ENCODE measurements at regions not wholly inside any gene's neighbourhood (a gene's known extent, or its start where the extent isn't known, plus 50 kb on each side); places are given as distances from the start of the nearest gene placed in this dataset.

- H3K27me3 ChIP-seq (ENCODE audit: control insufficient read depth in 1 of 2, insufficient read depth in 2 of 2, low read length in 2 of 2): peaks cover 2 to 4% of the 10 kb centered on the region in 2 donors
- no peaks in the 10 kb centered on the region for H3K36me3 ChIP-seq (ENCODE audit: control insufficient read depth in 2 of 2, insufficient read depth in 2 of 2, low read length in 2 of 2)
- no peaks in the 10 kb centered on the region for H3K9me3 ChIP-seq (ENCODE audit: control insufficient read depth in 2 of 2, low read length in 2 of 2)
- no peak overlapping the region for H3K4me3 ChIP-seq (ENCODE audit: low read length in 2 of 2)
- no peak overlapping the region for H3K9ac ChIP-seq (ENCODE audit: low read length in 2 of 2)
- no peaks in the 10 kb centered on the region for H3K4me1 ChIP-seq (ENCODE audit: control insufficient read depth, insufficient read depth, low read length)
- no peak overlapping the region for H3K27ac ChIP-seq (ENCODE audit: low read length)
Measured at GRCh38 chr18:79611040-79611681, 68.4 kb upstream of the CTDP1 start.

GRCh38 chr18:79612291-79613108, 67.1 kb upstream of the CTDP1 start:
- no peak overlapping the region for H3K27ac ChIP-seq (ENCODE audit: low read length)
- H3K27me3 ChIP-seq (ENCODE audit: control insufficient read depth in 1 of 2, insufficient read depth in 2 of 2, low read length in 2 of 2): peaks cover 2% of the 10 kb centered on the region in 2 donors
- H3K9ac ChIP-seq (ENCODE audit: low read length in 2 of 2): no peak overlapping the region
- H3K9me3 ChIP-seq (ENCODE audit: control insufficient read depth in 2 of 2, low read length in 2 of 2): no peaks in the 10 kb centered on the region
- H3K4me1 ChIP-seq (ENCODE audit: control insufficient read depth, insufficient read depth, low read length): peaks cover 4% of the 10 kb centered on the region
- no peak overlapping the region for H3K4me3 ChIP-seq (ENCODE audit: low read length in 2 of 2)
- H3K36me3 ChIP-seq (ENCODE audit: control insufficient read depth in 2 of 2, insufficient read depth in 2 of 2, low read length in 2 of 2): no peaks in the 10 kb centered on the region

- H3K27me3 ChIP-seq (ENCODE audit: control insufficient read depth in 1 of 2, insufficient read depth in 2 of 2, low read length in 2 of 2): peaks cover 2% of the 10 kb centered on the region in 2 donors
- no peaks in the 10 kb centered on the region for H3K36me3 ChIP-seq (ENCODE audit: control insufficient read depth in 2 of 2, insufficient read depth in 2 of 2, low read length in 2 of 2)
- H3K9me3 ChIP-seq (ENCODE audit: control insufficient read depth in 2 of 2, low read length in 2 of 2): no peaks in the 10 kb centered on the region
- H3K9ac ChIP-seq (ENCODE audit: low read length in 2 of 2): no peak overlapping the region
- H3K4me1 ChIP-seq (ENCODE audit: control insufficient read depth, insufficient read depth, low read length): peaks cover 4% of the 10 kb centered on the region
- H3K4me3 ChIP-seq (ENCODE audit: low read length in 2 of 2): no peak overlapping the region
- no peak overlapping the region for H3K27ac ChIP-seq (ENCODE audit: low read length)
Measured at GRCh38 chr18:79613186-79613931, 66.2 kb upstream of the CTDP1 start.

GRCh38 chr18:79614211-79614955, 65.2 kb upstream of the CTDP1 start:
- H3K4me1 ChIP-seq (ENCODE audit: control insufficient read depth, insufficient read depth, low read length): peaks cover 4% of the 10 kb centered on the region

GRCh38 chr18:79615091-79615490, 64.5 kb upstream of the CTDP1 start:
- Histone ChIP-seq H3K4me1 (ENCODE audit: control insufficient read depth, insufficient read depth, low read length) (peaks cover 4% of the 10 kb centered on the region), H3K36me3 (ENCODE audit: control insufficient read depth in 2 of 2, insufficient read depth in 2 of 2, low read length in 2 of 2) (no peaks in the 10 kb centered on the region), H3K9ac (ENCODE audit: low read length in 2 of 2) (no peak overlapping the region), H3K9me3 (ENCODE audit: control insufficient read depth in 2 of 2, low read length in 2 of 2) (no peaks in the 10 kb centered on the region), H3K27me3 (ENCODE audit: control insufficient read depth in 1 of 2, insufficient read depth in 2 of 2, low read length in 2 of 2) (peaks cover 2% of the 10 kb centered on the region in 2 donors), H3K4me3 (ENCODE audit: low read length in 2 of 2) (no peak overlapping the region), H3K27ac (ENCODE audit: low read length) (no peak overlapping the region)

More at GRCh38 chr18:79614211-79614955, 65.2 kb upstream of the CTDP1 start:
- H3K4me3 ChIP-seq (ENCODE audit: low read length in 2 of 2): no peak overlapping the region
- no peaks in the 10 kb centered on the region for H3K9me3 ChIP-seq (ENCODE audit: control insufficient read depth in 2 of 2, low read length in 2 of 2)
- peaks cover 2% of the 10 kb centered on the region in 2 donors for H3K27me3 ChIP-seq (ENCODE audit: control insufficient read depth in 1 of 2, insufficient read depth in 2 of 2, low read length in 2 of 2)
- H3K9ac ChIP-seq (ENCODE audit: low read length in 2 of 2): no peak overlapping the region
- H3K27ac ChIP-seq (ENCODE audit: low read length): no peak overlapping the region
- H3K36me3 ChIP-seq (ENCODE audit: control insufficient read depth in 2 of 2, insufficient read depth in 2 of 2, low read length in 2 of 2): no peaks in the 10 kb centered on the region

- Histone ChIP-seq H3K36me3 (ENCODE audit: control insufficient read depth in 2 of 2, insufficient read depth in 2 of 2, low read length in 2 of 2) (no peaks in the 10 kb centered on the region), H3K27me3 (ENCODE audit: control insufficient read depth in 1 of 2, insufficient read depth in 2 of 2, low read length in 2 of 2) (peaks cover 2% of the 10 kb centered on the region in 2 donors), H3K4me3 (ENCODE audit: low read length in 2 of 2) (no peak overlapping the region), H3K9ac (ENCODE audit: low read length in 2 of 2) (no peak overlapping the region), H3K27ac (ENCODE audit: low read length) (no peak overlapping the region), H3K4me1 (ENCODE audit: control insufficient read depth, insufficient read depth, low read length) (peaks cover 4% of the 10 kb centered on the region), H3K9me3 (ENCODE audit: control insufficient read depth in 2 of 2, low read length in 2 of 2) (no peaks in the 10 kb centered on the region)
Measured at GRCh38 chr18:79615586-79615985, 64.0 kb upstream of the CTDP1 start.

- Histone ChIP-seq H3K9me3 (ENCODE audit: control insufficient read depth in 2 of 2, low read length in 2 of 2) (no peaks in the 10 kb centered on the region), H3K27me3 (ENCODE audit: control insufficient read depth in 1 of 2, insufficient read depth in 2 of 2, low read length in 2 of 2) (peaks cover 0 to 2% of the 10 kb centered on the region in 2 donors), H3K4me3 (ENCODE audit: low read length in 2 of 2) (peak overlapping the region in 1 of 2 donors; percentile 54), H3K4me1 (ENCODE audit: control insufficient read depth, insufficient read depth, low read length) (peaks cover 4% of the 10 kb centered on the region), H3K9ac (ENCODE audit: low read length in 2 of 2) (no peak overlapping the region), H3K27ac (ENCODE audit: low read length) (no peak overlapping the region), H3K36me3 (ENCODE audit: control insufficient read depth in 2 of 2, insufficient read depth in 2 of 2, low read length in 2 of 2) (no peaks in the 10 kb centered on the region)
Measured at GRCh38 chr18:79616651-79617510, 62.7 kb upstream of the CTDP1 start.

- H3K36me3 ChIP-seq (ENCODE audit: control insufficient read depth in 2 of 2, insufficient read depth in 2 of 2, low read length in 2 of 2): no peaks in the 10 kb centered on the region
Measured at GRCh38 chr18:79617511-79618500, 61.8 kb upstream of the CTDP1 start.

GRCh38 chr18:79620576-79621165, 58.9 kb upstream of the CTDP1 start:
- Histone ChIP-seq H3K36me3 (ENCODE audit: control insufficient read depth in 2 of 2, insufficient read depth in 2 of 2, low read length in 2 of 2) (no peaks in the 10 kb centered on the region), H3K27ac (ENCODE audit: low read length) (no peak overlapping the region), H3K27me3 (ENCODE audit: control insufficient read depth in 1 of 2, insufficient read depth in 2 of 2, low read length in 2 of 2) (peaks cover 0 to 2% of the 10 kb centered on the region in 2 donors), H3K9me3 (ENCODE audit: control insufficient read depth in 2 of 2, low read length in 2 of 2) (no peaks in the 10 kb centered on the region), H3K4me1 (ENCODE audit: control insufficient read depth, insufficient read depth, low read length) (peaks cover 7% of the 10 kb centered on the region), H3K4me3 (ENCODE audit: low read length in 2 of 2) (no peak overlapping the region), H3K9ac (ENCODE audit: low read length in 2 of 2) (no peak overlapping the region)

More at GRCh38 chr18:79617511-79618500, 61.8 kb upstream of the CTDP1 start:
- Histone ChIP-seq H3K9me3 (ENCODE audit: control insufficient read depth in 2 of 2, low read length in 2 of 2) (no peaks in the 10 kb centered on the region), H3K27me3 (ENCODE audit: control insufficient read depth in 1 of 2, insufficient read depth in 2 of 2, low read length in 2 of 2) (peaks cover 0 to 2% of the 10 kb centered on the region in 2 donors), H3K4me1 (ENCODE audit: control insufficient read depth, insufficient read depth, low read length) (peaks cover 4% of the 10 kb centered on the region), H3K27ac (ENCODE audit: low read length) (no peak overlapping the region), H3K9ac (ENCODE audit: low read length in 2 of 2) (no peak overlapping the region), H3K4me3 (ENCODE audit: low read length in 2 of 2) (no peak overlapping the region)

Measured in stomach smooth muscle (tissue), 2 donors.